Lung (tissue), 11 donors: ENCODE measurements at regions not wholly inside any gene's neighbourhood (a gene's known extent, or its start where the extent isn't known, plus 50 kb on each side); places are given as distances from the start of the nearest gene placed in this dataset.

ENCODE experiments used
- ATAC-seq: fragments of 200-7000 bp; cut with Tn5 transposase; one replicate; pipeline ENCODE4 v1.9.1; 2020; ENCODE audit warnings: moderate number of reproducible peaks; ENCODE audit not compliant: insufficient read depth, low FRiP score
- DNase-seq, 3 donors: peaks; one replicate each; pipeline ENCODE4 v3.0.0-alpha.2; 2013 to 2017
- H3K27ac ChIP-seq, 2 donors: one replicate each; pipeline ENCODE4 v1.5.1; 2013; ENCODE audit warnings: mild to moderate bottlenecking in 2 of 2, moderate library complexity in 2 of 2, control low read depth in 1 of 2, inconsistent platforms in 1 of 2, low read depth in 1 of 2, low read length in 1 of 2
- H3K27me3 ChIP-seq, 3 donors: one replicate each; pipeline ENCODE4 v1.5.1; 2013; ENCODE audit warnings: low read length in 2 of 3; ENCODE audit not compliant: control insufficient read depth in 3 of 3, insufficient read depth in 3 of 3
- H3K36me3 ChIP-seq, 4 donors: one replicate each; pipeline ENCODE4 v1.5.1; 2013; ENCODE audit warnings: low read length in 4 of 4, mild to moderate bottlenecking in 1 of 4, moderate library complexity in 1 of 4; ENCODE audit not compliant: control insufficient read depth in 4 of 4, insufficient read depth in 4 of 4
- H3K4me1 ChIP-seq, 5 donors: one replicate each; pipeline ENCODE4 v1.5.1; 2013; ENCODE audit warnings: low read length in 5 of 5, mild to moderate bottlenecking in 2 of 5, moderate library complexity in 1 of 5; ENCODE audit not compliant: control insufficient read depth in 5 of 5, insufficient read depth in 5 of 5
- H3K4me3 ChIP-seq: one replicate; pipeline ENCODE4 v1.5.1; 2013; ENCODE audit warnings: mild to moderate bottlenecking, control low read depth, moderate library complexity
- H3K9ac ChIP-seq, 2 donors: one replicate each; pipeline ENCODE4 v1.5.1; 2013; ENCODE audit warnings: low read length in 2 of 2, control low read depth in 1 of 2; ENCODE audit not compliant: insufficient read depth in 1 of 2
- H3K9me3 ChIP-seq, 4 donors: one replicate each; pipeline ENCODE4 v1.5.1; 2013; ENCODE audit warnings: low read length in 3 of 4, mild to moderate bottlenecking in 1 of 4, moderate library complexity in 1 of 4; ENCODE audit not compliant: control insufficient read depth in 4 of 4, insufficient read depth in 3 of 4
- CTCF ChIP-seq: IDR thresholded peaks from 2 replicates; pipeline ENCODE4 v1.5.1; 2012; ENCODE audit warnings: mild to moderate bottlenecking; ENCODE audit errors: control extremely low read depth, extremely low read depth
- WGBS, 2 donors: extraction: QIAGEN DNeasy Blood & Tissue Kit; methylation state at CpG; one replicate each; pipeline ENCODE4 v1.1.7; 2013; 5-methylcytosine and 5-hydroxymethylcytosine counted together
- donor health status: control.
- donor health status: control.
- donor health status: Bipolar disorder and iron deficiency.
- donor health status: healthy.
- donor health status: DM: yes; HTN: yes; CAD: no.

DNA sequence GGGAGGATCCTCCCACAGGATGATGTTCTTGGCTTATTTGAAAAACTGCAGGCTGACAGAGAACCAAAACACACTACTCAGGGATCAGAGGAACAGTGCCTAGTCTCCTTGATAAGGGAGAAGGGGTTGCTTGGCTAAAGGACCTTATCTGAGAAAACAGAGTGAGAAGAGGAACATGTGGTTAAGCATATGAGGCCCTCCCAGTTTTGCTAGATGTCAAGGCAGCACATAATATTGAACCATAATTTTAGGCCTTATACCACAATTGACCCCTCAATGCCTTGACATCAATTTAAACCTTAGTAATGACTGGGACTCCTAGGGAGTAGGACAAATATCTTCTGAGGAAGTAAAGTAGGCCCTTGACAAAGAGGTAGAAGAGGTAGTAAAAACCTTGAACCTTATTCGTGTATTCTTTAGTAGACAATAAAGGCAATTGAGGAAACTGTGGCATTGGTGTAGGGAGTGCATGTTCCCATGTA lies 79.3 kb downstream of the TEX13C start:
- no peak for ATAC-seq
- Histone ChIP-seq H3K4me1 (no peaks in the 10 kb centered on the region), H3K27ac (no peak overlapping the region), H3K9me3 (no peaks in the 10 kb centered on the region), H3K27me3 (no peaks in the 10 kb centered on the region), H3K9ac (no peak overlapping the region), H3K4me3 (no peak overlapping the region), H3K36me3 (no peaks in the 10 kb centered on the region)
- no peak for TF ChIP-seq CTCF
- DNase-seq: no peak
- 75% methylated on average over 1 of the region's 1 CpG for WGBS, 2 donors

DNA sequence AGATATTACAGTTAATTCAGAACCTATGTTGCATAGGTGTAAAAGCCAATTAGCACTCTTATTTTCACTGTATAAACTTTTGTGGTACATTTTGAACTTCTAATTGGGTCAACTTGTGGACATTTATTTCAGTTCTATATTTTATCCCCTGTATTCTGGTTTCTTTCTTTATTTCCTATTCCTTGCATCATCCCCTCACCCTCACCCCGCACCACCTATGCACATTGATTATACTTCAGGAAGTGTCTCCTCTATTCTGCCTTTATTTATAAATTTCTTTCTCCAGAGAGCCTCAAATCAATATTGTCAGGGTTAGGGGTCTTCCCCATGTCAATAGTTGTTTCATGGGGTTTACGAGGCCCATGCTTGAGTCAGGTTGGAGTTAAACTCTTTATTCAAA lies 83.1 kb downstream of the TEX13C start:
- Histone ChIP-seq H3K4me3 (no peak overlapping the region), H3K9ac (no peak overlapping the region), H3K4me1 (no peaks in the 10 kb centered on the region), H3K36me3 (no peaks in the 10 kb centered on the region), H3K9me3 (no peaks in the 10 kb centered on the region), H3K27me3 (peaks cover 0 to 2% (median 0%) of the 10 kb centered on the region in 3 donors), H3K27ac (no peak overlapping the region)
- WGBS, 2 donors: 84 to 97% methylated on average over 2 of the region's 2 CpGs
- ATAC-seq (no peak), DNase-seq (no peak)
- no peak for TF ChIP-seq CTCF

GRCh38 chrX:125404667-125405160 lies 85.0 kb downstream of the TEX13C start:
- no peak for TF ChIP-seq CTCF
- no peaks in the 10 kb centered on the region for H3K9me3 ChIP-seq
- H3K9ac ChIP-seq: no peak overlapping the region
- ATAC-seq (no peak), DNase-seq (no peak)
- no peak overlapping the region for H3K4me3 ChIP-seq
- H3K27me3 ChIP-seq: peaks cover 0 to 2% (median 0%) of the 10 kb centered on the region in 3 donors
- no peak overlapping the region for H3K27ac ChIP-seq
- no peaks in the 10 kb centered on the region for H3K4me1 ChIP-seq
- 54 to 67% methylated on average over 1 of the region's 1 CpG for WGBS, 2 donors
- H3K36me3 ChIP-seq: no peaks in the 10 kb centered on the region

DNA sequence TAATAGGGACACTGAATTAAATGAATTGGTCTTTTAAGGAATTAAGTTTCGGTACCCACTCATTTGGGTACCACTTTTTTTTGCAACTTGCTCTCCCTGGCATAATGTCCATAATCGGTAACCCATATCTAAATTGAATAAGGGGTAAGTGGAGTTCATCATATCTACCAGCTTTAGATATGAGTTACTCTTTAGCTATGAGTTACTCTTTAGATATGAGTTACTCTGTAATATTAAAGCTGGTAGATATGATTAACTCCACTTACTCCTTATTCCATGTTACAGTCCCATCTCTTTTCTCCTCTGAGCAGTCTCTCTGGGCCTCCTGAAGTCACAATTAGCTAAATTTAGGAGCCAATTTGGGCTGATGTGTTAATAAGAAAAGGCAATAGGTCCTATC lies 85.7 kb downstream of the TEX13C start:
- 83 to 93% methylated on average over 2 of the region's 2 CpGs for WGBS, 2 donors

More for the DNA sequence above, 85.7 kb downstream of the TEX13C start:
- no peaks in the 10 kb centered on the region for H3K9me3 ChIP-seq
- H3K9ac ChIP-seq: no peak overlapping the region
- H3K27me3 ChIP-seq: peaks cover 0 to 2% (median 0%) of the 10 kb centered on the region in 3 donors
- no peak overlapping the region for H3K27ac ChIP-seq
- H3K4me1 ChIP-seq: no peaks in the 10 kb centered on the region
- DNase-seq (no peak), ATAC-seq (no peak)
- no peak for TF ChIP-seq CTCF
- H3K36me3 ChIP-seq: no peaks in the 10 kb centered on the region
- no peak overlapping the region for H3K4me3 ChIP-seq
